K562 (cell line): ENCODE measurements at regions not wholly inside any gene's neighbourhood (a gene's known extent, or its start where the extent isn't known, plus 50 kb on each side); places are given as distances from the start of the nearest gene placed in this dataset.

Experiments used
- MGA ChIP-seq: fragments of 450-650 bp; IDR thresholded peaks from 2 replicates; pipeline ENCODE4 v1.6.1; 2016; ENCODE audit warnings: mild to moderate bottlenecking, moderate library complexity
- TEAD1 ChIP-seq, 2 experiments: fragments of 450-650 bp in 1 of 2; sonication (generic) in 1 of 2; formaldehyde crosslinking; IDR thresholded peaks; 2 replicates each; pipeline versions ENCODE4 v1.4.0 to v1.8.0; 2020 to 2022; ENCODE audit warnings: mild to moderate bottlenecking in 2 of 2, missing genetic modification reagents in 1 of 2

GRCh38 chr6:144844596-144844995 is 559.5 kb downstream of the UTRN start (continued):
- TF ChIP-seq MGA (no peak), TEAD1 (CRISPR knock-in tag; IDR thresholded peaks at IDR 0.05) (no peak)
